ENCODE measurements at regions not wholly inside any gene's neighbourhood (a gene's known extent, or its start where the extent isn't known, plus 50 kb on each side); places are given as distances from the start of the nearest gene placed in this dataset.

GRCh38 chr5:2461701-2462691, 289.5 kb downstream of the IRX2 start:
- Mint-ChIP-seq H3K27me3 (ENCODE audit: unreplicated experiment) (peaks cover 5% of the 10 kb centered on the region), H3K27ac (ENCODE audit: unreplicated experiment) (no peak overlapping the region), H3K4me3 (ENCODE audit: unreplicated experiment) (no peak overlapping the region), H3K36me3 (ENCODE audit: unreplicated experiment) (no peaks in the 10 kb centered on the region), H3K4me1 (ENCODE audit: low read depth, unreplicated experiment) (peaks cover 8% of the 10 kb centered on the region), H3K9me3 (ENCODE audit: unreplicated experiment) (no peaks in the 10 kb centered on the region)
- no peak for TF ChIP-seq CTCF (IDR thresholded peaks at IDR 0.05; ENCODE audit: partially characterized antibody, unreplicated experiment)
- no peak for DNase-seq

DNA sequence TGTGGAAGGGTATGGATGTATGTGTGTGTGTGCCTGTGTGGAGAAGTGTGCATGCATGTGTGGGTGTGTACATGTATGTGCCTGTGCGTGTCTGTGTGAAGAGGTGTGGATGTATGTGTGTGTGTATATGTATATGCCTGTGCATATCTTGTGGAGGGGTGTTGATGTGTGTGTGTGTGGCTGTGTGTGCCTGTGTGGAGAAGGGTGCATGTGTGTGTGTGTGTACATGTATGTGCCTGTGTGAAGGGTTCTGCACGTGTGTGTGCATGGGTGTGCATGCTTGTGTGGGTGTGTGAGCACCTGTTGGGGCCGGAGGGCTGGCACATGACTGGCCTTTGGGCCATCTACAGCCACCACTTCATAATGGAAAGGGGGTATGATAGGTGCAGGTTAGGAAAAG, 291.4 kb downstream of the IRX2 start:
- H3K4me1 Mint-ChIP-seq (ENCODE audit: low read depth, unreplicated experiment): peaks cover 17% of the 10 kb centered on the region
- H3K27me3 Mint-ChIP-seq (ENCODE audit: unreplicated experiment): peaks cover 5% of the 10 kb centered on the region
- no peak overlapping the region for H3K27ac Mint-ChIP-seq (ENCODE audit: unreplicated experiment)
- no peaks in the 10 kb centered on the region for H3K36me3 Mint-ChIP-seq (ENCODE audit: unreplicated experiment)
- TF ChIP-seq CTCF (IDR thresholded peaks at IDR 0.05; ENCODE audit: partially characterized antibody, unreplicated experiment): no peak
- H3K4me3 Mint-ChIP-seq (ENCODE audit: unreplicated experiment): no peak overlapping the region
- no peak for DNase-seq
- H3K9me3 Mint-ChIP-seq (ENCODE audit: unreplicated experiment): peaks cover 2% of the 10 kb centered on the region

GRCh38 chr5:2459251-2459650, 292.2 kb downstream of the IRX2 start:
- peaks cover 2% of the 10 kb centered on the region for H3K9me3 Mint-ChIP-seq (ENCODE audit: unreplicated experiment)
- no peak for TF ChIP-seq CTCF (IDR thresholded peaks at IDR 0.05; ENCODE audit: partially characterized antibody, unreplicated experiment)
- DNase-seq: no peak
- H3K4me3 Mint-ChIP-seq (ENCODE audit: unreplicated experiment): no peak overlapping the region
- no peaks in the 10 kb centered on the region for H3K36me3 Mint-ChIP-seq (ENCODE audit: unreplicated experiment)
- peaks cover 5% of the 10 kb centered on the region for H3K27me3 Mint-ChIP-seq (ENCODE audit: unreplicated experiment)
- H3K4me1 Mint-ChIP-seq (ENCODE audit: low read depth, unreplicated experiment): peaks cover 17% of the 10 kb centered on the region
- H3K27ac Mint-ChIP-seq (ENCODE audit: unreplicated experiment): no peak overlapping the region

DNA sequence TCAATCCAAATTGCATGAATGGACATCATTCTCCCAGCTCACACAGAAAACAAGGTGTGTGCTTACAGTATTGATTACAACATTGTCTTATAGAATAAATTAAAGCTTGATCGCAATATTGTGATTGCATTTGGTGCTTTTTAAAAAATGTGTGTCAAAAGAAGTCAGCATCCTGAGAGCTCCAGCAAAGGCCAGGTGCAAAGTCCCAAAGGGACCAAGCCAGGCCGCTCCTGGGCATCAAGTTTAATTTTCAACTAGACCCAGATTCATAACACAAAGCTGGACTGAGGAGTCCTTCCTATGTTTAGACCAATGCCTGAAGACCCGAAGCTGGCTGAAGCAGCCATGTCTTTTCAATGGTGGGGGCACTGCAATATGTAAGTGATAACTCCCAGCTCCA, 295.6 kb downstream of the IRX2 start:
- Mint-ChIP-seq H3K27ac (ENCODE audit: unreplicated experiment) (no peak overlapping the region), H3K27me3 (ENCODE audit: unreplicated experiment) (peaks cover 2% of the 10 kb centered on the region), H3K4me3 (ENCODE audit: unreplicated experiment) (no peak overlapping the region), H3K36me3 (ENCODE audit: unreplicated experiment) (no peaks in the 10 kb centered on the region), H3K4me1 (ENCODE audit: low read depth, unreplicated experiment) (peaks cover 17% of the 10 kb centered on the region), H3K9me3 (ENCODE audit: unreplicated experiment) (peaks cover 2% of the 10 kb centered on the region)
- DNase-seq: no peak
- no peak for TF ChIP-seq CTCF (IDR thresholded peaks at IDR 0.05; ENCODE audit: partially characterized antibody, unreplicated experiment)

DNA sequence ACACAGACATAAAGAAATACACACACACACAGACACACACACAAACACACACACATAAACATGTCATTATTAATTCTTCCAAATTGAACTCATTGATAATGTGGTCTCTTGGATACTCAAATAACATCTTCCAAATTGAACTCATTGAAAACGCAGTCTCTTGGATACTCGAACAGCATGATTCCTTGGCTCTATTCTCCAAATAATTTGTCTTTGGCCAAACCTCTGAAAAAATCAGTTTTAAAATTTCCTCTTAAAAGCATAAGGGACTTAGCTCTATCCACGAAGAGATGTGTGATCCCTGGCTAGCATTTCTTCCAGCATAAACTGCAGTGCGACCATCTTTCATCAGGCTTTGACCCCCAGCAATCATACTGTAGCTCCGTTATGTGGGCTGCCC, 296.6 kb downstream of the IRX2 start:
- H3K27ac Mint-ChIP-seq (ENCODE audit: unreplicated experiment): no peak overlapping the region
- H3K27me3 Mint-ChIP-seq (ENCODE audit: unreplicated experiment): peaks cover 2% of the 10 kb centered on the region
- no peak for TF ChIP-seq CTCF (IDR thresholded peaks at IDR 0.05; ENCODE audit: partially characterized antibody, unreplicated experiment)
- H3K36me3 Mint-ChIP-seq (ENCODE audit: unreplicated experiment): no peaks in the 10 kb centered on the region
- peaks cover 17% of the 10 kb centered on the region for H3K4me1 Mint-ChIP-seq (ENCODE audit: low read depth, unreplicated experiment)
- H3K9me3 Mint-ChIP-seq (ENCODE audit: unreplicated experiment): peaks cover 2% of the 10 kb centered on the region
- DNase-seq: no peak
- no peak overlapping the region for H3K4me3 Mint-ChIP-seq (ENCODE audit: unreplicated experiment)

Measured in glutamatergic neuron (in vitro differentiated cells).